DOHH2 (cell line): ENCODE measurements at regions not wholly inside any gene's neighbourhood (a gene's known extent, or its start where the extent isn't known, plus 50 kb on each side); places are given as distances from the start of the nearest gene placed in this dataset.

Experiments
- CTCF ChIP-seq: fragments of 200-600 bp; sonication (generic); IDR thresholded peaks from one replicate; pipeline ENCODE4 v1.5.1; 2014; ENCODE audit warnings: antibody characterized with exemption, mild to moderate bottlenecking, low read depth, low read length; ENCODE audit not compliant: poor library complexity, severe bottlenecking
- EZH2phosphoT487 ChIP-seq: fragments of 200-600 bp; sonication (generic); IDR thresholded peaks from 2 replicates; pipeline ENCODE4 v1.6.1; 2017; ENCODE audit warnings: borderline replicate concordance, mild to moderate bottlenecking, antibody characterized with exemption, low read length, moderate library complexity, mixed read lengths

DNA sequence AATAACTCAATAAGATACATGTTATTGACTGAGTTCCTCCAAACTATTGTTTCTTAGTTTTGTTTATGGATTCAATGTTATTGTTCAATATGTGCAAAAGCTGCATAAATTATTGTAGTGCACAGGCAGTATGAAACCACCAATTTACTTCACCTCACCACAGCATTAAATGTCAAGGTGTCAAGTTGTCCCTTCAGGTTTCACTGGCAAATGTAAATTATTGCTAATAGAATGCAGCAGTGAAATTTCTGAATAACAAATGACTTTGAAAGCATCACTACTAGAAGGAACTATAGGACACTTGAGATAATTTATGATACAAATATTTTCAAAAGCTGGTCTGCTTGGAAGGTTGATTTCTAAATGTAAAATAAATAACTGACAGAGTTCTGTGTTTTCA lies 116.4 kb upstream of the PTPRD start:
- TF ChIP-seq CTCF (no peak), EZH2phosphoT487 (no peak)
